ENCODE measurements at regions not wholly inside any gene's neighbourhood (a gene's known extent, or its start where the extent isn't known, plus 50 kb on each side); places are given as distances from the start of the nearest gene placed in this dataset.

- TF ChIP-seq, protein P1, sequence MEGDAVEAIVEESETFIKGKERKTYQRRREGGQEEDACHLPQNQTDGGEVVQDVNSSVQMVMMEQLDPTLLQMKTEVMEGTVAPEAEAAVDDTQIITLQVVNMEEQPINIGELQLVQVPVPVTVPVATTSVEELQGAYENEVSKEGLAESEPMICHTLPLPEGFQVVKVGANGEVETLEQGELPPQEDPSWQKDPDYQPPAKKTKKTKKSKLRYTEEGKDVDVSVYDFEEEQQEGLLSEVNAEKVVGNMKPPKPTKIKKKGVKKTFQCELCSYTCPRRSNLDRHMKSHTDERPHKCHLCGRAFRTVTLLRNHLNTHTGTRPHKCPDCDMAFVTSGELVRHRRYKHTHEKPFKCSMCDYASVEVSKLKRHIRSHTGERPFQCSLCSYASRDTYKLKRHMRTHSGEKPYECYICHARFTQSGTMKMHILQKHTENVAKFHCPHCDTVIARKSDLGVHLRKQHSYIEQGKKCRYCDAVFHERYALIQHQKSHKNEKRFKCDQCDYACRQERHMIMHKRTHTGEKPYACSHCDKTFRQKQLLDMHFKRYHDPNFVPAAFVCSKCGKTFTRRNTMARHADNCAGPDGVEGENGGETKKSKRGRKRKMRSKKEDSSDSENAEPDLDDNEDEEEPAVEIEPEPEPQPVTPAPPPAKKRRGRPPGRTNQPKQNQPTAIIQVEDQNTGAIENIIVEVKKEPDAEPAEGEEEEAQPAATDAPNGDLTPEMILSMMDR (IDR thresholded peaks at IDR 0.05; ENCODE audit: low read length): no peak
- TF ChIP-seq EZH2phosphoT487 (IDR thresholded peaks at IDR 0.05; ENCODE audit: low read length): no peak
- no peak for TF ChIP-seq EZH2 (optimal IDR thresholded peaks at IDR 0.05; ENCODE audit: low read depth, low read length)
- no peaks in the 10 kb centered on the region for H3K27me3 ChIP-seq (replicated peaks; ENCODE audit: insufficient read depth, low read length)
- H3K36me3 ChIP-seq (replicated peaks; ENCODE audit: insufficient read depth, low read length): no peaks in the 10 kb centered on the region
- H4K20me1 ChIP-seq (ENCODE audit: insufficient read depth, low read length): no peaks in the 10 kb centered on the region
- no peak overlapping the region for H2AFZ ChIP-seq (ENCODE audit: low read length)
- no peaks in the 10 kb centered on the region for H3K4me1 ChIP-seq (ENCODE audit: low read length)
- H3K79me2 ChIP-seq (ENCODE audit: low read length): no peaks in the 10 kb centered on the region
- H3K9ac ChIP-seq (ENCODE audit: low read length): no peak overlapping the region
- H3K4me2 ChIP-seq (ENCODE audit: low read depth, low read length): no peak overlapping the region
- no peak overlapping the region for H3K27ac ChIP-seq (ENCODE audit: low read length)
- no peaks in the 10 kb centered on the region for H3K9me2 ChIP-seq (replicated peaks; ENCODE audit: insufficient read depth, low read length)
- no peak overlapping the region for H3K4me3 ChIP-seq (ENCODE audit: low read length)
- H3F3A ChIP-seq (ENCODE audit: insufficient read depth, low read length): no peaks in the 10 kb centered on the region
- no peaks in the 10 kb centered on the region for H3K9me3 ChIP-seq (replicated peaks; ENCODE audit: insufficient read depth, low read length)
- no peak for DNase-seq
These were observed 94.0 kb upstream of the IQSEC1 start for GRCh38 chr3:13167064-13167743.

GRCh38 chr3:13166243-13167063 lies 93.2 kb upstream of the IQSEC1 start:
- H3K79me2 ChIP-seq (ENCODE audit: low read length): no peaks in the 10 kb centered on the region
- no peaks in the 10 kb centered on the region for H3K4me1 ChIP-seq (ENCODE audit: low read length)
- no peaks in the 10 kb centered on the region for H3F3A ChIP-seq (ENCODE audit: insufficient read depth, low read length)
- H2AFZ ChIP-seq (ENCODE audit: low read length): no peak overlapping the region
- H4K20me1 ChIP-seq (ENCODE audit: insufficient read depth, low read length): no peaks in the 10 kb centered on the region
- no peak overlapping the region for H3K4me2 ChIP-seq (ENCODE audit: low read depth, low read length)
- H3K9me3 ChIP-seq (replicated peaks; ENCODE audit: insufficient read depth, low read length): no peaks in the 10 kb centered on the region
- no peaks in the 10 kb centered on the region for H3K27me3 ChIP-seq (replicated peaks; ENCODE audit: insufficient read depth, low read length)
- no peak overlapping the region for H3K4me3 ChIP-seq (ENCODE audit: low read length)
- H3K9me2 ChIP-seq (replicated peaks; ENCODE audit: insufficient read depth, low read length): no peaks in the 10 kb centered on the region
- TF ChIP-seq EZH2 (optimal IDR thresholded peaks at IDR 0.05; ENCODE audit: low read depth, low read length): no peak
- TF ChIP-seq EZH2phosphoT487 (IDR thresholded peaks at IDR 0.05; ENCODE audit: low read length): no peak
- TF ChIP-seq, protein P1 (IDR thresholded peaks at IDR 0.05; ENCODE audit: low read length): no peak
- no peak overlapping the region for H3K27ac ChIP-seq (ENCODE audit: low read length)
- no peak for DNase-seq
- H3K36me3 ChIP-seq (replicated peaks; ENCODE audit: insufficient read depth, low read length): no peaks in the 10 kb centered on the region
- no peak overlapping the region for H3K9ac ChIP-seq (ENCODE audit: low read length)

DNA sequence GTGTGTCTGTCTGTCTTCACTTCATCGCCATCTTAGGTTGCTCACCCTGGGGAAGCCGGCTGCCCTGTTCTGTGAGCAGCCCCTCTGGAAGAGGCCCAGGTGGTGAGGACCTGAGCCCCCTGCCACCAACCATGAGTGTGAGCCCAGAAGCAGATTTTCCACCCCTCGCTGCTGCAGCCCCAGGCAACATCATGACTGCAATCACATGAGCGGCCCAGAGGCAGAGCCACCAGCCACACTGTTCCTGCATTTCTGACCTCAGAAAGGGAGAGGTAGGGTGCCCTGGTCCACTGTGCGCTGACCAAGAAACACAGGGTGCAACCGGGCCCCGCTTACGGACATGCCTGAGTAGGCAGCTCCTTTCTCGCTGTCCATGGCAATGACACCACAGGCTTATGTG lies 92.3 kb upstream of the IQSEC1 start:
- Histone ChIP-seq H3K4me2 (ENCODE audit: low read depth, low read length) (no peak overlapping the region), H3F3A (ENCODE audit: insufficient read depth, low read length) (no peaks in the 10 kb centered on the region), H2AFZ (ENCODE audit: low read length) (no peak overlapping the region), H3K9ac (ENCODE audit: low read length) (no peak overlapping the region), H3K27me3 (replicated peaks; ENCODE audit: insufficient read depth, low read length) (no peaks in the 10 kb centered on the region), H4K20me1 (ENCODE audit: insufficient read depth, low read length) (no peaks in the 10 kb centered on the region), H3K27ac (ENCODE audit: low read length) (no peak overlapping the region), H3K4me1 (ENCODE audit: low read length) (no peaks in the 10 kb centered on the region), H3K79me2 (ENCODE audit: low read length) (no peaks in the 10 kb centered on the region), H3K9me2 (replicated peaks; ENCODE audit: insufficient read depth, low read length) (no peaks in the 10 kb centered on the region), H3K36me3 (replicated peaks; ENCODE audit: insufficient read depth, low read length) (no peaks in the 10 kb centered on the region), H3K4me3 (ENCODE audit: low read length) (no peak overlapping the region), H3K9me3 (replicated peaks; ENCODE audit: insufficient read depth, low read length) (no peaks in the 10 kb centered on the region)
- no peak for DNase-seq
- TF ChIP-seq EZH2 (optimal IDR thresholded peaks at IDR 0.05; ENCODE audit: low read depth, low read length) (no peak), EZH2phosphoT487 (IDR thresholded peaks at IDR 0.05; ENCODE audit: low read length) (no peak)
- TF ChIP-seq, protein P1 (IDR thresholded peaks at IDR 0.05; ENCODE audit: low read length): no peak
